Heart left ventricle (tissue), 16 donors: ENCODE measurements at regions not wholly inside any gene's neighbourhood (a gene's known extent, or its start where the extent isn't known, plus 50 kb on each side); places are given as distances from the start of the nearest gene placed in this dataset.
A peak's percentile ranks its signal among the peaks of the same experiment; 100 is the strongest.

Experiments
- ATAC-seq, 4 donors: fragments of 200-7000 bp; cut with Tn5 transposase; one replicate each; pipeline ENCODE4 v1.9.1; 2020 to 2022; ENCODE audit warnings: moderate library complexity in 4 of 4, mild to moderate bottlenecking in 3 of 4, moderate number of reproducible peaks in 1 of 4
- DNase-seq, 5 donors: peaks; one replicate each; pipeline ENCODE4 v3.0.0-alpha.2; 2020
- H3K27ac ChIP-seq, 12 donors: fragments of 200-600 bp; sonication (generic) in 4 of 12; one replicate each; pipeline versions ENCODE4 v1.5.0 to v1.8.0; 2016 to 2022; ENCODE audit warnings: mild to moderate bottlenecking in 2 of 12
- H3K27me3 ChIP-seq, 9 donors: fragments of 200-600 bp; sonication (generic) in 2 of 9; one replicate each; pipeline versions ENCODE4 v1.5.1 to v1.8.0; 2016 to 2022; ENCODE audit warnings: mild to moderate bottlenecking in 3 of 9
- H3K36me3 ChIP-seq, 9 donors: fragments of 200-600 bp; sonication (generic) in 2 of 9; one replicate each; pipeline versions ENCODE4 v1.5.0 to v1.8.0; 2018 to 2022; ENCODE audit warnings: mild to moderate bottlenecking in 2 of 9
- H3K4me1 ChIP-seq, 12 donors: fragments of 200-600 bp; sonication (generic) in 4 of 12; one replicate each; pipeline versions ENCODE4 v1.5.0 to v1.8.0; 2016 to 2022; ENCODE audit warnings: mild to moderate bottlenecking in 3 of 12
- H3K4me3 ChIP-seq, 12 donors: fragments of 200-600 bp; sonication (generic) in 4 of 12; one replicate each; pipeline versions ENCODE4 v1.5.0 to v1.8.0; 2017 to 2022; ENCODE audit warnings: mild to moderate bottlenecking in 9 of 12, moderate library complexity in 4 of 12
- H3K9me3 ChIP-seq, 12 donors: fragments of 200-600 bp; sonication (generic) in 4 of 12; one replicate each; pipeline versions ENCODE4 v1.5.0 to v1.8.0; 2016 to 2022; ENCODE audit warnings: mild to moderate bottlenecking in 1 of 12
- POLR2A ChIP-seq, 2 donors: fragments of 450-650 bp; IDR thresholded peaks; one replicate each; pipeline ENCODE4 v1.6.1; 2017; ENCODE audit warnings: antibody characterized with exemption in 2 of 2, mild to moderate bottlenecking in 2 of 2, moderate library complexity in 2 of 2
- WGBS, 4 donors: extraction: QIAGEN DNeasy Blood & Tissue Kit in 2 of 4; methylation state at CpG; one replicate each; pipeline versions ENCODE4 v1.1.5 to v1.1.7; 2013 to 2018; 5-methylcytosine and 5-hydroxymethylcytosine counted together
- intact Hi-C, 10 donors: fragments of 100-400 bp; cut with DNase I; formaldehyde crosslinking; loops; one replicate each; pipeline versions ENCODE4 v1.11.1 to v1.14.2; 2022
- TF ChIP-seq, protein P1 (sequence below), 12 donors: fragments of 200-600 bp; sonication (generic) in 4 of 12; IDR thresholded peaks; one replicate each; pipeline versions ENCODE4 v1.5.0 to v1.8.0; 2018 to 2022; ENCODE audit warnings: antibody characterized with exemption in 12 of 12, mild to moderate bottlenecking in 5 of 12
- donor health status: ischemic (EF 13 %, LVEDD 7.1; RV severe dilation, severe dysfunction).
- donor health status: healthy with polysubstance abuse.
- donor health status: DM: no; HTN: yes; CAD: no.
- donor health status: DM: no; HTN: no; CAD: no.
- donor health status: ischemic (EF 25% LVEDD 6.9; RV normal size, moderate dysfunction).
- donor health status: ischemic (EF 25% LVEDD 5.7; RV mildly dilated, moderate dysfunction).
- donor health status: healthy.
- donor health status: DM: yes; HTN: yes; CAD: no.
- donor health status: ischemic (EF 35%, LVEDD 5.7; RV mildly dilated, moderate dysfunction).
- donor health status: nonischemic (EF 11% LVEDD 7.7; RV severe dilation, severe dysfunction).
- donor health status: DM: yes; HTN: yes; CAD: no.
- donor health status: PGD.
- donor health status: ischemic (EF 29% LVEDD 5.4; RV normal size, mild dysfunction).
- donor health status: nonischemic (EF 23%, LVEDD 6.1; RV moderate dilation, normal function).

- TF ChIP-seq, protein P1, sequence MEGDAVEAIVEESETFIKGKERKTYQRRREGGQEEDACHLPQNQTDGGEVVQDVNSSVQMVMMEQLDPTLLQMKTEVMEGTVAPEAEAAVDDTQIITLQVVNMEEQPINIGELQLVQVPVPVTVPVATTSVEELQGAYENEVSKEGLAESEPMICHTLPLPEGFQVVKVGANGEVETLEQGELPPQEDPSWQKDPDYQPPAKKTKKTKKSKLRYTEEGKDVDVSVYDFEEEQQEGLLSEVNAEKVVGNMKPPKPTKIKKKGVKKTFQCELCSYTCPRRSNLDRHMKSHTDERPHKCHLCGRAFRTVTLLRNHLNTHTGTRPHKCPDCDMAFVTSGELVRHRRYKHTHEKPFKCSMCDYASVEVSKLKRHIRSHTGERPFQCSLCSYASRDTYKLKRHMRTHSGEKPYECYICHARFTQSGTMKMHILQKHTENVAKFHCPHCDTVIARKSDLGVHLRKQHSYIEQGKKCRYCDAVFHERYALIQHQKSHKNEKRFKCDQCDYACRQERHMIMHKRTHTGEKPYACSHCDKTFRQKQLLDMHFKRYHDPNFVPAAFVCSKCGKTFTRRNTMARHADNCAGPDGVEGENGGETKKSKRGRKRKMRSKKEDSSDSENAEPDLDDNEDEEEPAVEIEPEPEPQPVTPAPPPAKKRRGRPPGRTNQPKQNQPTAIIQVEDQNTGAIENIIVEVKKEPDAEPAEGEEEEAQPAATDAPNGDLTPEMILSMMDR (IDR thresholded peaks at IDR 0.05): no peak
- no peak for TF ChIP-seq POLR2A (IDR thresholded peaks at IDR 0.05)
- intact Hi-C loops: loop anchor here in 1 of 10 donors (10.0 kb wide), 1 partner anchor 58 kb away; no protein-coding TSS in a partner anchor
- Histone ChIP-seq H3K4me1 (no peaks in the 10 kb centered on the region), H3K27me3 (no peaks in the 10 kb centered on the region), H3K27ac (no peak overlapping the region), H3K4me3 (no peak overlapping the region), H3K9me3 (no peaks in the 10 kb centered on the region), H3K36me3 (no peaks in the 10 kb centered on the region)
- DNase-seq (no peak), ATAC-seq (no peak)
- 74 to 92% (median 77%) methylated on average over 1 of the region's 1 CpG for WGBS, 4 donors
Observed at GRCh38 chr9:75462866-75463265, 374.6 kb downstream of the OSTF1 start.

DNA sequence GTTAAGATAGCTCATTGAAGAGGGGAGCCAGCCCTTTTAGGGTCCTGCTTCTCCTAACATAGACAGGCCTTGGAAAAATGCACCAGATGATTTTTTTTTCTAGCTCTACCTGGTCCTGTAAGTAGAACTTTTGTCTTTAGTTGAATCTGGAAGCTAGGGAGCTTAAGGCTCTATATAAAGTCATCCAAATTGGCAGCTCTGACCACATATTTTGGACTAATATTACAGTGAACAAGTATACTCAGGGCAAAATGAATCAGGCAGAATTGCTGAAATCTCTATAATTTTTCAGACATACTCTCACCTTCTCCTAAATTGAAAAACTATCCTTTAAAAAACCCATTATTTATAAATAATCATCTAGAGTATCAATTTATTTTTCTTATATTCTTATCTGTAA, 375.6 kb downstream of the OSTF1 start:
- no peaks in the 10 kb centered on the region for H3K27me3 ChIP-seq
- no peaks in the 10 kb centered on the region for H3K4me1 ChIP-seq
- no peak overlapping the region for H3K4me3 ChIP-seq
- no peaks in the 10 kb centered on the region for H3K9me3 ChIP-seq
- no peak for DNase-seq
- intact Hi-C loops: loop anchor here in 1 of 10 donors (10.0 kb wide), 1 partner anchor 59 kb away; no protein-coding TSS in a partner anchor
- no peak overlapping the region for H3K27ac ChIP-seq
- H3K36me3 ChIP-seq: no peaks in the 10 kb centered on the region
- ATAC-seq: peak in 1 of 4 donors; percentile 48
- no peak for TF ChIP-seq POLR2A (IDR thresholded peaks at IDR 0.05)
- TF ChIP-seq, protein P1 (IDR thresholded peaks at IDR 0.05): no peak

DNA sequence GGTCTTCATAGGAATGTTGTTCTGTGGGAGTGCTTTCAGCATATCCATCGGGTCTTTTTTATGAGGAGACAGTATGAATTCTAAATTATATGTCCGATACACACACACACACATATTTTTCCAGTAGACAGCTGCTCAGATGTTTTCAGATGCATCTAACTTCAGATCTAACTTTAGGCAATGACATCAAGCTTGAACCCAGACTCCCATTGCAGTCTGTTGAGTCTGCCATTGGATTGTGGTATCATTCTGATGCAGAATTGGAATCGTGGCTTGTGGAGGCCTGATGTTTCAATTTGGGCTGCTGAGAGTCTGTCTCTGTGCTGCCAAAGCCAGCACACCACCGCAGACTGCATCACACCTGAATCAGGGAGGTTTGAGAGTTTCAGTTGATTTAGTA, 376.4 kb downstream of the OSTF1 start:
- TF ChIP-seq, protein P1 (IDR thresholded peaks at IDR 0.05): no peak
- TF ChIP-seq POLR2A (IDR thresholded peaks at IDR 0.05): no peak
- Histone ChIP-seq H3K27me3 (no peaks in the 10 kb centered on the region), H3K4me1 (no peaks in the 10 kb centered on the region), H3K27ac (no peak overlapping the region), H3K4me3 (no peak overlapping the region), H3K9me3 (no peaks in the 10 kb centered on the region), H3K36me3 (no peaks in the 10 kb centered on the region)
- WGBS, 4 donors: 85 to 90% (median 87%) methylated on average over 4 of the region's 4 CpGs
- no peak for DNase-seq
- ATAC-seq: no peak
- intact Hi-C loops: loop anchor here in 1 of 10 donors (10.0 kb wide), 1 partner anchor 60 kb away; no protein-coding TSS in a partner anchor

GRCh38 chr9:75467142-75467541, 378.8 kb downstream of the OSTF1 start:
- no peak overlapping the region for H3K27ac ChIP-seq
- intact Hi-C loops: loop anchor here in 1 of 10 donors (10.0 kb wide), 1 partner anchor 62 kb away; no protein-coding TSS in a partner anchor
- DNase-seq (no peak), ATAC-seq (peak in 3 of 4 donors; percentile 45 to 91 (median 70))
- no peaks in the 10 kb centered on the region for H3K36me3 ChIP-seq
- TF ChIP-seq, protein P1 (IDR thresholded peaks at IDR 0.05): no peak
- no peak for TF ChIP-seq POLR2A (IDR thresholded peaks at IDR 0.05)
- no peak overlapping the region for H3K4me3 ChIP-seq
- 73 to 89% (median 75%) methylated on average over 2 of the region's 2 CpGs for WGBS, 4 donors
- H3K27me3 ChIP-seq: no peaks in the 10 kb centered on the region
- H3K4me1 ChIP-seq: no peaks in the 10 kb centered on the region
- H3K9me3 ChIP-seq: no peaks in the 10 kb centered on the region
